Medulla oblongata (tissue), 1 donor: ENCODE measurements at regions not wholly inside any gene's neighbourhood (a gene's known extent, or its start where the extent isn't known, plus 50 kb on each side); places are given as distances from the start of the nearest gene placed in this dataset.
A peak's percentile ranks its signal among the peaks of the same experiment; 100 is the strongest.
"Not testable (repeated sequence)": the region's sequence is repeated elsewhere in the genome, so short reads cannot be mapped to it uniquely, and the experiment has no call there.

ENCODE experiments used
- DNase-seq: peaks from one replicate; pipeline ENCODE4 v3.0.0-alpha.2; 2015; ENCODE audit errors: extremely low spot score

- no peak for DNase-seq
Observed at GRCh38 chr12:116360579-116361413, 83.3 kb upstream of the MED13L start.

- no peak for DNase-seq
Observed at GRCh38 chr12:116361414-116362223, 84.1 kb upstream of the MED13L start.

- DNase-seq = no peak
Observed at GRCh38 chr12:116365114-116365513, 87.6 kb upstream of the MED13L start.

GRCh38 chr12:116365606-116366455 is 88.3 kb upstream of the MED13L start:
- DNase-seq = no peak

GRCh38 chr12:116366456-116366776 is 88.9 kb upstream of the MED13L start:
- no peak for DNase-seq

GRCh38 chr12:116366824-116367223 is 89.3 kb upstream of the MED13L start:
- no peak for DNase-seq

- no peak for DNase-seq
Observed at GRCh38 chr12:116368196-116369194, 91.0 kb upstream of the MED13L start.

- no peak for DNase-seq
Observed at GRCh38 chr12:116370004-116370404, 92.5 kb upstream of the MED13L start.

GRCh38 chr12:116370886-116371580 is 93.5 kb upstream of the MED13L start:
- no peak for DNase-seq

GRCh38 chr12:116372815-116373214 is 95.3 kb upstream of the MED13L start:
- no peak for DNase-seq

- DNase-seq = peak; percentile 23
Observed at GRCh38 chr12:116373572-116374206, 96.2 kb upstream of the MED13L start.

GRCh38 chr12:116374207-116374606 is 96.7 kb upstream of the MED13L start:
- DNase-seq = no peak

GRCh38 chr12:116375278-116375842 is 97.9 kb upstream of the MED13L start:
- no peak for DNase-seq

GRCh38 chr12:116376354-116377193 is 99.1 kb upstream of the MED13L start:
- DNase-seq = no peak

- not testable (repeated sequence) for DNase-seq
Observed at GRCh38 chr12:116377194-116377571, 99.7 kb upstream of the MED13L start.

GRCh38 chr12:116378002-116378401 is 100.5 kb upstream of the MED13L start:
- no peak for DNase-seq

- no peak for DNase-seq
Observed at GRCh38 chr12:116380108-116380507, 102.6 kb upstream of the MED13L start.

- DNase-seq = not testable (repeated sequence)
Observed at GRCh38 chr12:116380740-116381139, 103.2 kb upstream of the MED13L start.
